ENCODE measurements at regions not wholly inside any gene's neighbourhood (a gene's known extent, or its start where the extent isn't known, plus 50 kb on each side); places are given as distances from the start of the nearest gene placed in this dataset.

DNA sequence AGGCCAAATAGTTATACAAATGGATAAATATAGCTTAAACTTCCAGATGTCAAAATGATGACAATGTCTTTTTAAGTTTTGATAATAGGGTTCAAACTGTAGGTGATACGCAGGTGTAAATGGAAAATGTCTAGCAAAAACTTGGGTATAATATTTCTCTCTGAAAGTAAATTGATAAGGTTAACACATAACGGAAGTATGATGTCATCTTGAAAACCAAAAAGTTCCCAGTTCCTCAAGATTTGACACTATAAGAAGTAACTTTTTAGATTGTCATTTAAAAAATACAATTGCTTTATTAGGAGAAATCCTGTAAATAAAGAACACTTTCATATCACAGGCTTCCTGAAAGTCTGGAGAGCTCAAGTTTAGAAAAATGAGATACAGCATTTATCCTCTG is 483.4 kb downstream of the FRK start:
- TF ChIP-seq, protein P1, sequence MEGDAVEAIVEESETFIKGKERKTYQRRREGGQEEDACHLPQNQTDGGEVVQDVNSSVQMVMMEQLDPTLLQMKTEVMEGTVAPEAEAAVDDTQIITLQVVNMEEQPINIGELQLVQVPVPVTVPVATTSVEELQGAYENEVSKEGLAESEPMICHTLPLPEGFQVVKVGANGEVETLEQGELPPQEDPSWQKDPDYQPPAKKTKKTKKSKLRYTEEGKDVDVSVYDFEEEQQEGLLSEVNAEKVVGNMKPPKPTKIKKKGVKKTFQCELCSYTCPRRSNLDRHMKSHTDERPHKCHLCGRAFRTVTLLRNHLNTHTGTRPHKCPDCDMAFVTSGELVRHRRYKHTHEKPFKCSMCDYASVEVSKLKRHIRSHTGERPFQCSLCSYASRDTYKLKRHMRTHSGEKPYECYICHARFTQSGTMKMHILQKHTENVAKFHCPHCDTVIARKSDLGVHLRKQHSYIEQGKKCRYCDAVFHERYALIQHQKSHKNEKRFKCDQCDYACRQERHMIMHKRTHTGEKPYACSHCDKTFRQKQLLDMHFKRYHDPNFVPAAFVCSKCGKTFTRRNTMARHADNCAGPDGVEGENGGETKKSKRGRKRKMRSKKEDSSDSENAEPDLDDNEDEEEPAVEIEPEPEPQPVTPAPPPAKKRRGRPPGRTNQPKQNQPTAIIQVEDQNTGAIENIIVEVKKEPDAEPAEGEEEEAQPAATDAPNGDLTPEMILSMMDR (conservative IDR thresholded peaks at IDR 0.05; ENCODE audit: low read length): no peak
- H3K4me3 ChIP-seq (ENCODE audit: low read length): no peak overlapping the region
- DNase-seq (ENCODE audit: low read depth): no peak

DNA sequence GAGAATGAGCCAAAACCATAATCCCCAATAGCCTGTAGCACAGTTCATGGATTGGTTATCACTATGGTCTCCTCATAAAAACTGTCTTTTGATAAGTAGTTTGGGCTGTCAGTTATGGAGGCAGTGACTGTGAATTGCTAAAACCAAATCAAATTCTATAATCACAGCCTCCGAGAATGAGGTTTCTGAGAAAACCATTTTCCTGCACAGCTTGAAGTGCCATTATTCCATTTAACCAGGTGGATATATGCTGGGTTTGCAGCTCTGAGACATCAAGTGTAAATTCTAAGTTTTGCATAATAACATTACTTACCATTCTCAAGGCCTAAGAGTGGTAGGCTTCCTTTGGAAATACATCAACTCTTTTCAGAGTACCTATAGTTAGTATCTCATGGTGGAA is 485.4 kb downstream of the FRK start:
- TF ChIP-seq, protein P1 (conservative IDR thresholded peaks at IDR 0.05; ENCODE audit: low read length): no peak
- H3K4me3 ChIP-seq (ENCODE audit: low read length): no peak overlapping the region
- DNase-seq (ENCODE audit: low read depth): no peak

DNA sequence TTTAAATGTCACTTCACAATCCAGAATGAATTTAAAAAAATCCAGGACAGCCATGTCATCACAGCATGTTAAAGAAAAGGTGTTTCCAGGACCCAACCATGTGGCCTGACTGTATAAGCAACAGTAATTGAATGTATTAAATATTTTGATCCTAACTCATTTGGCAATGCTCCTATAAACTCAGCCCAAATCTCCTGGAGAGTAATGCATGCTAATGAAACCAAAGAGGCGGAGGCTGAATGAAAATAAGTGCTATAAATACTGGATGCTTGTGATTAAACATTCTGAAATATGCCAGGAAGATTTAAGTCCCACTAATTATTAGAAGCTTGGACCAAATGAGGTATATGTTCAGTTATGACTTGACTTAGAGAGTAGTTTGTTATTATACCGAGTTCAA is 486.8 kb downstream of the FRK start:
- peak; percentile 0 for DNase-seq (ENCODE audit: low read depth)
- no peak overlapping the region for H3K4me3 ChIP-seq (ENCODE audit: low read length)
- TF ChIP-seq, protein P1 (conservative IDR thresholded peaks at IDR 0.05; ENCODE audit: low read length): no peak

DNA sequence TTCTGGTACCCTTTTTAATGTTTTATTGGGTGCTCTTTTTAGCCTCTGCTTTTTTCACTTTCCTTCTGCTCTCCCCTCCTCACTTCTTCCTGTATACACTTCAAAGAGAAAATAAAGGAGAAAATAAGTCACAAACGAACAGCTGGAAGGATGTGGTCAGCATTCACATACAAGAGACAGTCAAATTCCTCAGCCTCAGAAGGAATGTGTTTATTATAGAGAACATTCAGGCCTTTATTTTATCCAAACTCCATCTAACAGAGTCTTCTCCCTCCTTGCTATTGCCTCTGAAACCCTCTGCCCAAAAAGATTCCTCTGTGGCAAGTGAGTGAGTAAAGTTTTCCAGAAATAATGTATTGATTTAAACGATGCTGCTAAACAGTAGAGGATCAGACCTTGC is 490.4 kb downstream of the FRK start:
- peak; percentile 65 for DNase-seq (ENCODE audit: low read depth)
- TF ChIP-seq, protein P1 (conservative IDR thresholded peaks at IDR 0.05; ENCODE audit: low read length): no peak
- no peak overlapping the region for H3K4me3 ChIP-seq (ENCODE audit: low read length)

DNA sequence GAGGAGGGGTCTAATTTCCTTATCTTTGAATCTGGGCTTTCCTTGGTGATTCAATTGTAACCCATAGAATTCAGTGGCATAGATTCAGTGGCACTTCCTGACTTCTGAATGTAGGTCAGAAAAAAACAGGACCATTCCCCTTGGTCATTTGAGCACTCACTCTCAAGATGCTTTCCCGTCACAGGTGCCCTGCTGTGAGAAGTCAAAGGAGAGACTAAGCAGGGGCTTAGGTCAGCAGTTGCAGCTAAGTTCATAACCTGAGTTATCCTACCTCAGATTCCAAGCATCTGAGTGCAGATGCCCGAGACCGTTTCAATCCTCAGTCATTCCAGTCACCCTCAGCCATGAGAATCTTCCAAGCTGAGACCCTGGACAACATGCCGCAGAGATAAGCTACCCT is 506.6 kb downstream of the FRK start:
- DNase-seq (ENCODE audit: low read depth): no peak
- TF ChIP-seq, protein P1 (conservative IDR thresholded peaks at IDR 0.05; ENCODE audit: low read length): no peak
- H3K4me3 ChIP-seq (ENCODE audit: low read length): no peak overlapping the region

DNA sequence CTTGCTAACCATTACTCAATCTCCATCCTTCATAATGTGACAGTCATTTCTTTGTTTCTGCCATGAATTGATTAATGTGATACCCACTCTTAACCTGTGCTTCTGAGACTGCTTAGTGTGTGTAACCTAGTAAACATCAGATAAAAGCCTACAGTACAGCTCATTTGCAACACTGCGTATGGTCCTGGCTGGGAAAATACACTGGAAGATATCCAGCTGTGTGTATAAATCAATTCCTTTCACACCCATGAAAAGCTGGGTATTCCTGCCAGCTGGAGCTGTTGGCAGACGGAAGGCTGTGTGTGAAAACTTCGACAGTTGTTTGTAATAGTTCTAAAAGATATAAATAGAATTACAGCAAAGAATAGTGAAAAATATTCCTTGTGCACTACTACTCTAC is 509.2 kb downstream of the FRK start:
- peak; percentile 8 for DNase-seq (ENCODE audit: low read depth)
- H3K4me3 ChIP-seq (ENCODE audit: low read length): no peak overlapping the region
- TF ChIP-seq, protein P1 (conservative IDR thresholded peaks at IDR 0.05; ENCODE audit: low read length): no peak

DNA sequence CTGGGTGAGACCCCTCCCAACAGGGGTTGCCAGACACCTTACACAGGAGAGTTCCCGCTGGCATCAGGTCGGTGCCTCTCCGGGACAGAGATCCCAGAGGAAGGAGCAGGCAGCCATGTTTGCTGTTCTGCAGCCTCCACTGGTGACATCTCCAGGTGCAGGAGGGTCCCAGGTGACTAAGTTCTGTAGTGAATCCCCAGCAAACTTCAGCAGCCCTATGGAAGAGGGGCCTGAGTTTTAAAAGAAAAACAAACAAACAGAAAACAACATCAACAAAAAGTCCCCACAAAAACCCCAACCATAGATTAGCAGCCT is 515.1 kb downstream of the FRK start:
- DNase-seq (ENCODE audit: low read depth): no peak
- TF ChIP-seq, protein P1 (conservative IDR thresholded peaks at IDR 0.05; ENCODE audit: low read length): no peak
- H3K4me3 ChIP-seq (ENCODE audit: low read length): no peak overlapping the region
